GM19438 (cell line): ENCODE measurements at regions not wholly inside any gene's neighbourhood (a gene's known extent, or its start where the extent isn't known, plus 50 kb on each side); places are given as distances from the start of the nearest gene placed in this dataset.
"Not testable (repeated sequence)": the region's sequence is repeated elsewhere in the genome, so short reads cannot be mapped to it uniquely, and the experiment has no call there.

Source experiments
- ATAC-seq: cut with Tn5 transposase; IDR thresholded peaks from one replicate; pipeline ENCODE4 v1.9.1; 2021; ENCODE audit warnings: low read depth; ENCODE audit not compliant: unreplicated experiment

DNA sequence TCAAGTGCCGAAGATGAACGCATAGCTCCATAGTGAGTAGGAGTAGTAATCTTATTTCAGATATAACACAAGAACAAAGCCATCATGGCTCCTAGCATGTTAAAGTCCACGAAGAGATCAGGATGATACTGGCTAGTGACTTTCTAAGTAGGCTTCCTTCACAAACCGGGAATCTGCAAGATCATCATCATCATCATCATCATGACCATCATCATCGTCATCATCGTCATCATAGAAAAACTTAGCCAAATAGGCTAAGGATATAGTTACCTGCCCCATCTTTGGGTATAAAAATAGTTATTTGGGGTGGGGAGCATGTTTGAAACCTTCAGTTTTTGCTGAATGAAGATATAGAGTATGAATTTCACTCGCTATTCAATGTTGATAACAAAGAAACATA, 57.9 kb downstream of the PYDC2 start:
- no peak for ATAC-seq

DNA sequence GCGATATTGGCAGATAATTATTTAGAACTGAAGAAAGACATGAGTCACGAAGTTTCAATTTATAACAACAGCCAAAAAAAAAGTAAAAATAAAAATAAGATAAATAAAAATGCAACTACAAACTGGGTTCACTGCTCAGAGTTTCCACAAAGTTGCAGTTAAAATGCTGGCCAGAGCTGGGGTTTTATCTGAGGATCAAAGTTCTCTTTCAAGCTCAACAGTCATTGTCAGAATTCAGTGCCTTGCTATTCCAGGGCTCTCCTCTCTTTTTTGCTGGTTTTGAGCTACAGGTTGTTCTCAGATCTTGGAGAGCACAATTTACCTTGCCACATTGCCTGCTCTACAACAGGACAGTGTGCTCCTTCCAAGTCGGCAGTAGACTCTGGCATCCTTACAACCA, 60.1 kb downstream of the PYDC2 start:
- no peak for ATAC-seq

DNA sequence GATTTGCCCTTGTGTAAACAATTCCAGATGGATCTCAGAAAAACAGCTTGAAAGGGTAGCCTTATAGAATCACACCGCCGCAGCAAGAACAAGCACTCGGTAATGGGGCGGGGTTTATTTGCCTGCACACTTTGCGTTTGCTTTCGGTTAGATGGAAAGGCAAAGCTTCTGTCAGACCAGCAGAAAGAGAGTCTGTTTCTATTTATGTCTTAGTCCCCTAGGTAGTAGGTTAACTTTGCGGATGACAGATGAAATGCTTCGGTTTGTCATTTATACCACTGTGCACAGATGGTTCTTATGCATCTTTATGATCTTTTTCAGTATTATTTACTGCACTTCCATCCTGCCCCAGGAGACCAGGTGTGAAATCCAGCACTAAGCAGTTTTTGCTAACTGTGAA, 62.2 kb downstream of the PYDC2 start:
- ATAC-seq: no peak

DNA sequence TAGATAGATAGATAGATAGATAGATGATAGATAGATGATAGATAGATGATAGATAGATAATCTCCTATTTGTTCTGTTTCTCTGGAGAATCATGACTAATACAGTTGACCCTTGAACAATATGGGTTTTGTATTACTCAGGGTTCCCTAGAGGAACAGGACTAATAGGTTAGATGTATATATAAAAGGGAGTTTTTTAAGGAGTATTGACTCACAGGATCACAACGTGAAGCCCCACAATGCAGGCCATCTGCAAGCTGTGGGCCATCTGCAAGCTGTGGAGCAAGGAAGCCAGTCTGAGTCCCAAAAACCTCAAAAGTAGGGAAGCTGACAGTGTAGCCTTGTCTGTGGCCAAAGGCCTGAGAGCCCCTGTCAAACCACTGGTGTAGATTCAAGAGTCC, 67.6 kb downstream of the PYDC2 start:
- no peak for ATAC-seq

DNA sequence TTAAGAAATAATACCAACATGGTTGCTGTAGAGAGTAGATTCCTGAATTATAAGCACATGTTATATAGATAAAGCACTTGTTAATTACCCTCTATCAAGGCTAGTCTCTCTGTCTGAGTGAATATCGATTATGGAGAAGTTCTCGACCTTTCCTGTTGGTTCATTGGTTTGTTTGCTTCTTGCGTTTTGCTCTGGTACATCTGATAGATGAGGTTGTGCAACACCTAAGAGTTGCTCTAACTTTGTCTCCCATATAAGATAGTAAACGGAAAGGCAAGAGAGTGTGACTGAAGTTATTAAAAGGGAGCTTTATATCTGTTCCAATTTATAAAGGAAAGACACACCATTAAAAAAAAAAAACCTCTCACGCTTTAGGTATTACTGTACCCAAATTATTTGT, 69.0 kb downstream of the PYDC2 start:
- ATAC-seq: no peak

- no peak for ATAC-seq
These were observed 70.5 kb downstream of the PYDC2 start for GRCh38 chr3:191531434-191531972.

GRCh38 chr3:191543018-191543417, 82.1 kb downstream of the PYDC2 start:
- ATAC-seq: no peak

DNA sequence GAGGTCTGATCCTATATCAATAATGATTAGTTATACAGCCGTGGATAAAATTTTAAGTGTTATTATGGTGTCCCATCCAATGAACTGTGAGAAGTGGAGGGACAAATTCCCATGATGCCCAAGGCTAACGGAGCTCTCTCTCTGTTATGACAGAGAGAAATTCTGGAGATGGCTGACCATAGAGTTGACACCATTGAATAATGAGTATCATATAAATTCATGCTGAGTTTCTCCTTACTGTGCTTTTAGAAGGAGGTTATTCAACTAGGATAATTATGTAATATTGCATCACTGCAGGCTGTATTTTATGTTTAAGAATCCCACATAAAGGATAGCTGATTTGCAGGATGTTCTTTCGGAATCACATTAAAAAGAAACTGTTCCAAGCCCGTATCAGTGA, 82.9 kb downstream of the PYDC2 start:
- no peak for ATAC-seq

GRCh38 chr3:191549357-191549756, 88.4 kb downstream of the PYDC2 start:
- ATAC-seq: no peak

GRCh38 chr3:191555037-191555436, 94.1 kb downstream of the PYDC2 start:
- no peak for ATAC-seq

DNA sequence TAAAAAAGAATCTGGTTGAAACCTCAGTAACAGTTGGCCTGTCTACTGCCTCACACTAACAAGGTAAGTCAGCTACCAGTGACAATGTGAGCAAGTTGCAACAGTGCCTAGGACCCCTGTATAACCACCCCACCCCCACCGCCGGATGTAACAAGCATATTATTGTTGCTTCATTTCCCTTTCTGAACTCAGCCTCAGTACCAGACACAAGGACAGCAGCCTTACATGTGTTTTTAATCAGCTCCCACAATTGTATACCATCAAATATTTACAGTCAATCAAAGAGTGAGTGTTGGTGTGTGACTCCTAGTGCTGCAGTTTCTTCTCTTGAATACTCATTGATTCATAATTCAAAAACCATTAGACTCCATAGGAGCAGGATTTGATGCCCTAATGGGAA, 96.4 kb downstream of the PYDC2 start:
- ATAC-seq: no peak

DNA sequence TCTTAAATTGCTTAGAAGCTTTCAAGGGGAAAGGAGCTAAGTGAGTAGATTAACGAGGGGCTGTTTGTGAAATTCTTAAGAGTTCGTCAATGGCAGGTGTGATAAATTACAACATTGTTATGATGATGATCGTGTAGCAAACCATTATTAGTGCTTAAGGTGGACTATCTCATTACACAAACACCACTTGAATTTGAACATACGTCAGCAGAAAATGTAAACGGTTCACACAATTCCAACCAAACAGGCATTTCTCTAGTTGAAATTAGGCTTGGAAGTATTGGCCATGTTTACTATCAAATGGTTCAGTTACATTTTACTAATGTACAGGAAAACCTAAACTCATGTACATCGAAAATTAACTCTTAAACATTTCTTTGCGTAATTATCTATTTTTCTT, 102.8 kb downstream of the PYDC2 start:
- no peak for ATAC-seq

DNA sequence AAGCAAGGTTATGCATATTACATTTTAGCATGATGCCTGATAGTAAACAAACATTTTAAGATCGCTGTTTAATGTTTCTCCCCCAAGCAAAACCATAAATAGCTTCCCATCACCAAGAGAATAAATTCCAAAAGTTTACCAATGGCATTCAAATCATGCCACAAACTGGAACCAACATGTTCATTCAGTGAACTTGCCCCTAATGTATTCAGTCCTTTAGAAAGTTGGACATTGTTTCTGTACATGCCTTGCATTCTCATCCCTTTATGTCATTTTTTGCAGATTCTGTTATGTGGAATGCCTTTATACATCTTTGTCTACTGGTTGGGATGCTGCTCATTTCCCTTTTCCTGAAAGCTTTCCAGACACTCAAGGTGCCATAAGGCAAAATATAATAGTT, 105.5 kb downstream of the PYDC2 start:
- ATAC-seq: no peak

- no peak for ATAC-seq
These were observed 107.2 kb downstream of the PYDC2 start for GRCh38 chr3:191568206-191568605.

DNA sequence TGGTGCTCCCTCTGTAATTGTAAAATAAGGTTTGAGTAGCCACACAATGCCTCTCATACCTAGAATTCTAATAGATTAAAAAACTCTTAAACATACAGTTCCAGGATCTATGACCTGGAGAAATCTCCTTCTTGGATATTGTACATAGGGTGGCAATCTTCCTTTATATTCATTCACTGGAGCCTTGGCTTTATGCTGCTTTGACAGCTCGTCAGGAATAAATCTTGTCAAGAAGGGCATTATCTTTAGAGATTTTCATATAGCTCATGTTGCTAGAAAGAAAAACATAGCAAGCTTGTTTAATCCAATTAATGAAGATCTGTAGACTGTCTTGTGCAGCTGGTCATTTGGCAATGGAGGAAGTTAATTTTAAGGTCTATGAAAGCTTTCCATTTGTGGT, 131.1 kb downstream of the PYDC2 start:
- no peak for ATAC-seq

DNA sequence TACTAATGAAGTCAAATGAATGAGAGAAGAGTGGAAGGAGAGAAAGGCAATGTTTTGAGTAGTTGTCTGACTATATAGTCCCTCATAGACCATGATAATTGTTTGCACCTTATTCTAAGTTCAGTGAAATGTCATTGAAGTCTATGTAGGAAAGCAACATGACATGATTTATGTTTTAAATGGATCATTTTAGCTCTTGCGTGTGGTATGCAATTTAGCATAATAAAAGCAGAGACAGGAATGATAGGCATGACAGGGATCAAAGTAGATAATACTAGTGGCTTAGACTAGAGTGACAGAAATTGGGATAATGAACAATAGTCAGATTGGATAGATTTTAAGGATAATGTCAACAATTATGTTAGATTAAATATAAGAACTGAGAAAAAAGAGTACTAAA, 132.5 kb downstream of the PYDC2 start:
- no peak for ATAC-seq

DNA sequence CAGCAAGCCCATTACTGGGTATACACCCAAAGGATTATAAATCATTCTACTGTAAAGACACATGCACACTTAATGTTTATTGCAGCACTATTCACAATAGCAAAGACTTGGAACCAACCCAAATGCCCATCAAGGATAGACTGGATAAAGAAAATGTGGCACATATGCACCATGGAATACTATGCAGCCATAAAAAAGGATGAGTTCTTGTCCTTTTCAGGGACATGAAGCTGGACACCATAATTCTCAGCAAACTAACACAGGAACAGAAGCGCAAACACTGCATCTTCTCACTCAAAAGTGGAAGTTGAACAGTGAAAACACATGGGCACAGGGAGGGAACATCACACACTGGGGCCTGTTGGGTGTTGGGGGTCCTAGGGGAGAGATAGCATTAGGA, 154.5 kb downstream of the PYDC2 start:
- ATAC-seq: not testable (repeated sequence)

DNA sequence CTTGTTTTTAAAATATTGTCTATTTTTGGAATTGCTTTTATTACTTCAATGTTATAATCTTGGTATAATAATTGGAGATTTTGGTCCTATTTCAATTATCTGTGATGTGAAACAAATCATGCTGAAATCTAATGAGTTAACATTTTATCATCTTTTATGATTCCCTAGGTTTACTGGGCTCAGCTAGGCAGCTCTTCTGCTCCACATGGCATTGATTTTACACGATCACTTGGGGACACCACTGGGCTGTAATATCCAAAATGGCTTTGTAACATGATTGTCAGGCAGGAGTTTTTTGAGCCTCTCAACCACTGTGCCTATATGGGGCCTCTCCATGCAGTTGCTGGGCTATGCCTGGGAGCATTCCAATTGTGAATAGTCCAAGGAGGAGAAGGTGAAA, 163.3 kb downstream of the PYDC2 start:
- ATAC-seq: no peak

DNA sequence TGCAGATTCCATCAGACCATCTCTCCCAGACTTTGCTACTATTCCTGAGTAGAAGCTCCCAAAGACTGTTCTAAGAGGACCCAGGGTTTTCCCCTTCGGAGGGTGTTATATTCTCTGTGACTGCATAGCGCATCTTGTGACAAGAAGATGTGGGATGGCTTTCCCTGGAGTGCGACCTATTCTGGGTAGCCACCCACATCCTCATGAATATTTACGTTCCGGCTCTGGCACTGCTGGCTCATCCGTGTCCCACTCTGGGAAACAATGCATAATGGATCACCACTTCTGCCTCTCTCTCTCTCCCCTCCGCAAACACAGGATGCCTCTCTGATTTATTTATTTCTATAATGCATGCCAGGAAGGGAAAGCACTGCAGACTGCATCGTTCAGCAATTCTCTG, 166.1 kb downstream of the PYDC2 start:
- no peak for ATAC-seq

- ATAC-seq: no peak
These were observed 167.6 kb downstream of the PYDC2 start for GRCh38 chr3:191628571-191628970.

- ATAC-seq: no peak
These were observed 170.5 kb downstream of the PYDC2 start for GRCh38 chr3:191631496-191631895.

DNA sequence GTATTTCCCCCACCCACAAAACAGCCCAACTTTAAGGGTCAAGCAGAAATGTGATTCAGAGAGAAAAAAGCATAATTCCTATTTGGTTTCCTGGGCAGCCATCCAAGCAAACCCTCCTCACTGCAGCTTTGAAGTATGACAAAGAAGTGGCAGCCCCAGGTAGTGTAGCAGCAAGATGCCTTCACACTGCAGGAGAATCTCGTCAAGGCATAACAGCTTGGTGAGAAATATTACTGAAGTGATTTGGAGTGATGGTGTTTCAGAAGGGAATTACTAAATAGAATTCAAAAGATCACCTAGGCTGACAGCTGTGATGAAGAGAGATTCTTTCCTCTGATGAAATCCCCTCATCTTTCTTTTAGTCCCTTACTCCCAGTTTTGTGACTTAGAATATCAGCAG, 173.9 kb downstream of the PYDC2 start:
- no peak for ATAC-seq

DNA sequence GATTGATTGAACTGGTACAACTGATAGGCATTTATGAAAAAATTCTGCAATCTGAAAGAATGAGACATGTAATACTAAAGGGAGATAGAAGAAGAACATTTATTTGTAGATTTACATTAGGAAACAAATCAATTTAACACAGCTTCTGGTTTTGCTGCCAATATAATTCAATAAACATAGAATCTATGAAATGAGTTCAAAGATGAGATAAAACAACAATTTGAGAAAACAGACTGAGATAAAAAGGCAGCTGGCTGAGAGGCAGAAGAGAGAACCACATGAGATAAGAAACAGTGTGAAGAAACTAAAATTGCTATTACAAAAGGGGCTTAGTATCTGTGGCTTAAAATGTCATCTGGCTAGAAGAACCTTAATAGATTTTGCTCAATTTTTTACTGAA, 176.6 kb downstream of the PYDC2 start:
- no peak for ATAC-seq
